Lower leg skin (tissue), 3 donors: ENCODE measurements at regions not wholly inside any gene's neighbourhood (a gene's known extent, or its start where the extent isn't known, plus 50 kb on each side); places are given as distances from the start of the nearest gene placed in this dataset.

Experiments used
- POLR2A ChIP-seq, 2 donors: fragments of 450-650 bp; IDR thresholded peaks; one replicate each; pipeline ENCODE4 v1.6.1; 2016 to 2017; ENCODE audit warnings: antibody characterized with exemption in 2 of 2, mild to moderate bottlenecking in 1 of 2, moderate library complexity in 1 of 2
- TF ChIP-seq, protein P1 (sequence below), 3 donors: fragments of 450-650 bp; IDR thresholded peaks; one replicate each; pipeline ENCODE4 v1.5.1; 2016; ENCODE audit warnings: antibody characterized with exemption in 3 of 3, mild to moderate bottlenecking in 3 of 3, moderate library complexity in 2 of 3

DNA sequence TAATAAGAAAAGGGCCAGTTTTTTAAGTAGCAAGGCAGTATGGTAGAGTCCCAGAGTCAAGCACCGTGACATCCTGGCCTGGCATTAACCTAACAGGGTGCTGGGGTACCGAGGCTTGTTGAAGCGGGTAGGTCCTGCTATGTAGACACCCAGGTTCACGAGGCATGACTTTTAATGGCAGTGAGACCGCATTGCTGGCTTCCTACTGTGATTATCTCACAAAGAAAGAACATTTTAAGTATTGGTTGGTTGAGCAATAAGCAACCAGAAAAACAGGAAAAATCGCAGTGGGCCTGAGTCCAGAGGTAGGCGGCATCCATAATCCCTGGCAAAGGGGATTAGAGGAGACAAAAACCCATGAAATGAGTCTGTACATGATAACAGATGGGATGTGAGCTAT, 927.9 kb upstream of the ACVR2A start:
- TF ChIP-seq, protein P1, sequence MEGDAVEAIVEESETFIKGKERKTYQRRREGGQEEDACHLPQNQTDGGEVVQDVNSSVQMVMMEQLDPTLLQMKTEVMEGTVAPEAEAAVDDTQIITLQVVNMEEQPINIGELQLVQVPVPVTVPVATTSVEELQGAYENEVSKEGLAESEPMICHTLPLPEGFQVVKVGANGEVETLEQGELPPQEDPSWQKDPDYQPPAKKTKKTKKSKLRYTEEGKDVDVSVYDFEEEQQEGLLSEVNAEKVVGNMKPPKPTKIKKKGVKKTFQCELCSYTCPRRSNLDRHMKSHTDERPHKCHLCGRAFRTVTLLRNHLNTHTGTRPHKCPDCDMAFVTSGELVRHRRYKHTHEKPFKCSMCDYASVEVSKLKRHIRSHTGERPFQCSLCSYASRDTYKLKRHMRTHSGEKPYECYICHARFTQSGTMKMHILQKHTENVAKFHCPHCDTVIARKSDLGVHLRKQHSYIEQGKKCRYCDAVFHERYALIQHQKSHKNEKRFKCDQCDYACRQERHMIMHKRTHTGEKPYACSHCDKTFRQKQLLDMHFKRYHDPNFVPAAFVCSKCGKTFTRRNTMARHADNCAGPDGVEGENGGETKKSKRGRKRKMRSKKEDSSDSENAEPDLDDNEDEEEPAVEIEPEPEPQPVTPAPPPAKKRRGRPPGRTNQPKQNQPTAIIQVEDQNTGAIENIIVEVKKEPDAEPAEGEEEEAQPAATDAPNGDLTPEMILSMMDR (IDR thresholded peaks at IDR 0.05) = no peak
- no peak for TF ChIP-seq POLR2A (IDR thresholded peaks at IDR 0.05)
